ENCODE measurements at regions not wholly inside any gene's neighbourhood (a gene's known extent, or its start where the extent isn't known, plus 50 kb on each side); places are given as distances from the start of the nearest gene placed in this dataset.

- TF ChIP-seq SIN3A (IDR thresholded peaks at IDR 0.05; ENCODE audit: borderline replicate concordance, insufficient read depth, low read length) (no peak), REST (IDR thresholded peaks at IDR 0.05; ENCODE audit: insufficient read depth in 1 of 2, low read depth in 2 of 2, low read length in 2 of 2) (no peak), FOXP2 (optimal IDR thresholded peaks at IDR 0.05; ENCODE audit: borderline replicate concordance, extremely low read depth, extremely low read length, insufficient read depth) (no peak), POLR2AphosphoS5 (IDR thresholded peaks at IDR 0.05; ENCODE audit: low read depth, low read length) (no peak), TAF1 (IDR thresholded peaks at IDR 0.05; ENCODE audit: borderline replicate concordance, insufficient read depth, low read length) (no peak)
Observed at GRCh38 chr2:38171208-38171855, 95.4 kb upstream of the CYP1B1 start.

- TF ChIP-seq FOXP2 (optimal IDR thresholded peaks at IDR 0.05; ENCODE audit: borderline replicate concordance, extremely low read depth, extremely low read length, insufficient read depth) (no peak), REST (IDR thresholded peaks at IDR 0.05; ENCODE audit: insufficient read depth in 1 of 2, low read depth in 2 of 2, low read length in 2 of 2) (no peak), TAF1 (IDR thresholded peaks at IDR 0.05; ENCODE audit: borderline replicate concordance, insufficient read depth, low read length) (no peak), SIN3A (IDR thresholded peaks at IDR 0.05; ENCODE audit: borderline replicate concordance, insufficient read depth, low read length) (no peak), POLR2AphosphoS5 (IDR thresholded peaks at IDR 0.05; ENCODE audit: low read depth, low read length) (no peak)
Observed at GRCh38 chr2:38170733-38171132, 94.8 kb upstream of the CYP1B1 start.

GRCh38 chr2:38170067-38170466 is 94.1 kb upstream of the CYP1B1 start:
- TF ChIP-seq SIN3A (IDR thresholded peaks at IDR 0.05; ENCODE audit: borderline replicate concordance, insufficient read depth, low read length) (no peak), POLR2AphosphoS5 (IDR thresholded peaks at IDR 0.05; ENCODE audit: low read depth, low read length) (no peak), REST (IDR thresholded peaks at IDR 0.05; ENCODE audit: insufficient read depth in 1 of 2, low read depth in 2 of 2, low read length in 2 of 2) (no peak), TAF1 (IDR thresholded peaks at IDR 0.05; ENCODE audit: borderline replicate concordance, insufficient read depth, low read length) (no peak)

GRCh38 chr2:38168710-38169480 is 92.9 kb upstream of the CYP1B1 start:
- TF ChIP-seq FOXP2 (optimal IDR thresholded peaks at IDR 0.05; ENCODE audit: borderline replicate concordance, extremely low read depth, extremely low read length, insufficient read depth): no peak

GRCh38 chr2:38167968-38168350 is 92.0 kb upstream of the CYP1B1 start:
- TF ChIP-seq FOXP2 (optimal IDR thresholded peaks at IDR 0.05; ENCODE audit: borderline replicate concordance, extremely low read depth, extremely low read length, insufficient read depth) (no peak), POLR2AphosphoS5 (IDR thresholded peaks at IDR 0.05; ENCODE audit: low read depth, low read length) (no peak)

GRCh38 chr2:38165698-38166097 is 89.7 kb upstream of the CYP1B1 start:
- no peak for TF ChIP-seq POLR2AphosphoS5 (IDR thresholded peaks at IDR 0.05; ENCODE audit: low read depth, low read length)

All from PFSK-1 (cell line).